ENCODE measurements at regions not wholly inside any gene's neighbourhood (a gene's known extent, or its start where the extent isn't known, plus 50 kb on each side); places are given as distances from the start of the nearest gene placed in this dataset.

DNA sequence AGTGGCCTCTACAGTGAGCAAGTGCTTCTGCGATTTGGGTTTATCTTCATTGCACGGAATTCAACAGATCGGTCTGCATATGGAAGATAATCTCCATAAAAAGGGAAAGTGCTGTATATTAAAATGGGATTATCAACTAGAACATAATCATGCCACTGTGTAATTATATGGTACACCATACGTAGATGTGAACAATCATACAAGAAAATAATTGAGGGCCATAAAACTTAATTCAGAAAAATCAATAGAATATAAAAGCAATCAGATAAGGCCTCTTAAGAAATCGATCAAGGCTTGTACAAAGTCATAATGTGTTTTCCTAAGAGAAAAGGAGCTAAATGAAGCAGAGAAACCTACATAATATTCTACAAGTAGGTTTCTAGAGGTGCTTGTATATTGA lies 157.5 kb upstream of the MGMT start:
- Histone ChIP-seq H3K36me3 (no peaks in the 10 kb centered on the region), H3K4me3 (no peak overlapping the region), H3K27me3 (no peaks in the 10 kb centered on the region), H3K4me1 (no peaks in the 10 kb centered on the region), H3K27ac (no peak overlapping the region), H3K9me3 (no peaks in the 10 kb centered on the region)
- intact Hi-C loops (cut with DNase I) = no loop called here
- no peak for DNase-seq
- WGBS, 2 donors = 70 to 85% methylated on average over 5 of the region's 5 CpGs
- TF ChIP-seq POLR2AphosphoS5 (IDR thresholded peaks at IDR 0.05) (no peak), EP300 (IDR thresholded peaks at IDR 0.05) (no peak), POLR2A (IDR thresholded peaks at IDR 0.05) (no peak)
- TF ChIP-seq, protein P1, sequence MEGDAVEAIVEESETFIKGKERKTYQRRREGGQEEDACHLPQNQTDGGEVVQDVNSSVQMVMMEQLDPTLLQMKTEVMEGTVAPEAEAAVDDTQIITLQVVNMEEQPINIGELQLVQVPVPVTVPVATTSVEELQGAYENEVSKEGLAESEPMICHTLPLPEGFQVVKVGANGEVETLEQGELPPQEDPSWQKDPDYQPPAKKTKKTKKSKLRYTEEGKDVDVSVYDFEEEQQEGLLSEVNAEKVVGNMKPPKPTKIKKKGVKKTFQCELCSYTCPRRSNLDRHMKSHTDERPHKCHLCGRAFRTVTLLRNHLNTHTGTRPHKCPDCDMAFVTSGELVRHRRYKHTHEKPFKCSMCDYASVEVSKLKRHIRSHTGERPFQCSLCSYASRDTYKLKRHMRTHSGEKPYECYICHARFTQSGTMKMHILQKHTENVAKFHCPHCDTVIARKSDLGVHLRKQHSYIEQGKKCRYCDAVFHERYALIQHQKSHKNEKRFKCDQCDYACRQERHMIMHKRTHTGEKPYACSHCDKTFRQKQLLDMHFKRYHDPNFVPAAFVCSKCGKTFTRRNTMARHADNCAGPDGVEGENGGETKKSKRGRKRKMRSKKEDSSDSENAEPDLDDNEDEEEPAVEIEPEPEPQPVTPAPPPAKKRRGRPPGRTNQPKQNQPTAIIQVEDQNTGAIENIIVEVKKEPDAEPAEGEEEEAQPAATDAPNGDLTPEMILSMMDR (IDR thresholded peaks at IDR 0.05) = no peak

DNA sequence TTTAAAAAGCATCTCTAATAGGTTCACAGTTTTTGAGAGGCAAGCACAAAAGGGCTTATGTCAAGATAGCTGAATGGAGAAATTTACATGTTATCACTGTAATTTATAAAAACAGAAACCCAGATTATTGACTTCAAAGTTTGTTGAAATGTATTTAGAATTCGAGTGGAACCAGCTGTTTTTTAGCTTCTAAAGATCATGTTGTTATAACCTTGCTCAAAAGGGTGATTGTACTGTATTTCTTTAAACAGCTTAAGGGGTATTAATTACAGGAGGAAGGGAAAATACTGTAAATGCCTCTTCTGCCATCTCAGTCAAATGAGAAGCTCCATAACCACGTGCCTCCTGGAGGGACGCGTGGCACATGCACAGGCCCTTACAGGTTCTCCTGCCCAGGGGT lies 156.2 kb upstream of the MGMT start:
- H3K4me3 ChIP-seq = no peak overlapping the region
- TF ChIP-seq POLR2AphosphoS5 (IDR thresholded peaks at IDR 0.05) (no peak), POLR2A (IDR thresholded peaks at IDR 0.05) (no peak), EP300 (IDR thresholded peaks at IDR 0.05) (no peak)
- TF ChIP-seq, protein P1 (IDR thresholded peaks at IDR 0.05) = no peak
- H3K36me3 ChIP-seq = no peaks in the 10 kb centered on the region
- no peaks in the 10 kb centered on the region for H3K27me3 ChIP-seq
- H3K27ac ChIP-seq = no peak overlapping the region
- H3K4me1 ChIP-seq = no peaks in the 10 kb centered on the region
- DNase-seq = no peak
- WGBS, 2 donors = 58 to 76% methylated on average over 4 of the region's 4 CpGs
- intact Hi-C loops (cut with DNase I) = no loop called here
- no peaks in the 10 kb centered on the region for H3K9me3 ChIP-seq

DNA sequence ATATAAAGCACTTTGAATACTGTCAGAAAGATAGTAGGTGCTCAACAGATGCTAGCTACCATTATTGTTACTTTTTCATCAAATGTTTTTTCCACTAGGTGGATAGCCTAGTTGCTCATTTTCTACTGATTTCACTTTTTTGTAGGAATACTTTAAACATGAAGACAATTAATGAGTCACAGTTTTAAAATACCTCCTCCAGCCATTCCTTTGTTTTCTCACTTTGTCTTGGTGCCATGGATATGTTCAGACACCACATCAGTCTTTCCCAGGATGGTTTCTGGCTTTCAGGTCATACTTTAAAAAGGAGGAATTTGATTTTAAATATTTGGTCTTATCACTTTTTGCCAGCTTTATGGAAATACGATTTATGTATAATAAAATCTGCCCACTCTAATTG lies 147.1 kb upstream of the MGMT start:
- TF ChIP-seq EP300 (IDR thresholded peaks at IDR 0.05) = no peak
- TF ChIP-seq POLR2AphosphoS5 (IDR thresholded peaks at IDR 0.05) = no peak
- TF ChIP-seq, protein P1 (IDR thresholded peaks at IDR 0.05) = no peak
- no peak for TF ChIP-seq POLR2A (IDR thresholded peaks at IDR 0.05)
- peaks cover 0 to 8% (median 0%) of the 10 kb centered on the region in 4 donors for H3K9me3 ChIP-seq
- DNase-seq = no peak
- no peak overlapping the region for H3K4me3 ChIP-seq
- no peaks in the 10 kb centered on the region for H3K27me3 ChIP-seq
- H3K4me1 ChIP-seq = peaks cover 0 to 8% (median 3%) of the 10 kb centered on the region in 4 donors
- no peak overlapping the region for H3K27ac ChIP-seq
- H3K36me3 ChIP-seq = no peaks in the 10 kb centered on the region
- intact Hi-C loops (cut with DNase I) = no loop called here
- WGBS, 2 donors = 66 to 94% methylated on average over 1 of the region's 1 CpG

DNA sequence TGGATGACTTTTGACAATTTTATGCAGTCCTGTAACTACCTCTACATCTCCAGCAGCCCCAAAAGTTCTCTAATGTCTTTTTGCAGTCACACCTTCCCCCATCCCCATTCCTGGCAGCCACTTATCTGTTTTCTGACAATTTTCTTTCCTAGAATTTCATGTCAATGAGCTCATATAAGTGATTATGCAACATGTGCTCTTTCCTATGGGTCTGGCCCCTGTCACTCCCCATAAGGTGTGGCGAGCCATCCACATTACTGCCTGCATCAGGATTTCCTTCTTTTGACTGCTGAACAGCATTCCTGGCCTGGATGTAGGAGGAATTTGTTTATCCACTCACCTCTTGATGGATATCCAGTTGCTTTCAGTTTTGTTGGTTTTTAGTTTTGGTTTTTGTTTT lies 146.7 kb upstream of the MGMT start:
- 73 to 78% methylated on average over 1 of the region's 1 CpG for WGBS, 2 donors
- TF ChIP-seq POLR2A (IDR thresholded peaks at IDR 0.05) = no peak
- no peak for TF ChIP-seq POLR2AphosphoS5 (IDR thresholded peaks at IDR 0.05)
- TF ChIP-seq EP300 (IDR thresholded peaks at IDR 0.05) = no peak
- TF ChIP-seq, protein P1 (IDR thresholded peaks at IDR 0.05) = no peak
- Histone ChIP-seq H3K4me3 (no peak overlapping the region), H3K36me3 (no peaks in the 10 kb centered on the region), H3K4me1 (peaks cover 0 to 8% (median 3%) of the 10 kb centered on the region in 4 donors), H3K9me3 (peaks cover 0 to 8% (median 0%) of the 10 kb centered on the region in 4 donors), H3K27ac (no peak overlapping the region), H3K27me3 (no peaks in the 10 kb centered on the region)
- intact Hi-C loops (cut with DNase I) = no loop called here
- no peak for DNase-seq

DNA sequence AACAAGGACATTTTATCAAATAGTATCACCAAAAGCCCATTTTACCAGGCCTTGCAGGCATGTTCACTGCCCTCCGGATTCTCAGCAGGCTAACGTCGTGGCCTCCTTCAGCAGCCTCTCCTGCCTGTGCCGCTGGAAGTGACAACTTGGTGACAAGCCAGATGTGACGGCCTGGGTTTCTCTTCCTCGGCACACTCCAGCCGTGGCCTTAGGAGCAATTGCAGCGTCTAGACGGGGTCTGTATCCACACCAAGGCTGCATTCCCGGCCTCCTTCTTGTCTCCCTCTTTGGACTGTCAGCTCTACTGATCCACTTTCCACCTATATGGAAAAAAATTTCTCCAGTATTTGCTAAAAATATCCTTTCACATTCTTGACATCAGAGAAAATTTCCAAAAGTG lies 145.3 kb upstream of the MGMT start:
- H3K27me3 ChIP-seq = no peaks in the 10 kb centered on the region
- 88 to 92% methylated on average over 10 of the region's 10 CpGs for WGBS, 2 donors
- TF ChIP-seq POLR2A (IDR thresholded peaks at IDR 0.05) (no peak), EP300 (IDR thresholded peaks at IDR 0.05) (no peak), POLR2AphosphoS5 (IDR thresholded peaks at IDR 0.05) (no peak)
- TF ChIP-seq, protein P1 (IDR thresholded peaks at IDR 0.05) = no peak
- H3K9me3 ChIP-seq = peaks cover 0 to 8% (median 0%) of the 10 kb centered on the region in 4 donors
- H3K4me3 ChIP-seq = no peak overlapping the region
- intact Hi-C loops (cut with DNase I) = no loop called here
- no peaks in the 10 kb centered on the region for H3K36me3 ChIP-seq
- H3K4me1 ChIP-seq = peaks cover 0 to 8% (median 3%) of the 10 kb centered on the region in 4 donors
- no peak for DNase-seq
- no peak overlapping the region for H3K27ac ChIP-seq

Measured in sigmoid colon (tissue), 6 donors.